HEK293 (cell line): ENCODE measurements at regions not wholly inside any gene's neighbourhood (a gene's known extent, or its start where the extent isn't known, plus 50 kb on each side); places are given as distances from the start of the nearest gene placed in this dataset.

Source experiments
- ATF2 ChIP-seq: fragments of 450-650 bp; formaldehyde crosslinking; IDR thresholded peaks from 2 replicates; pipeline ENCODE4 v1.5.1; 2016; ENCODE audit warnings: missing biosample characterization, missing genetic modification characterization, low read depth
- CTCF ChIP-seq: fragments of 450-650 bp; formaldehyde crosslinking; IDR thresholded peaks from 2 replicates; pipeline ENCODE4 v1.5.1; 2016; ENCODE audit warnings: missing biosample characterization, missing genetic modification characterization
- KLF16 ChIP-seq: fragments of 450-650 bp; formaldehyde crosslinking; IDR thresholded peaks from 2 replicates; pipeline ENCODE4 v1.5.1; 2017; ENCODE audit warnings: missing biosample characterization, missing genetic modification characterization
- SP2 ChIP-seq: fragments of 450-650 bp; formaldehyde crosslinking; IDR thresholded peaks from 2 replicates; pipeline ENCODE4 v1.5.1; 2016; ENCODE audit warnings: missing biosample characterization, missing genetic modification characterization
- TSHZ1 ChIP-seq: fragments of 450-650 bp; formaldehyde crosslinking; IDR thresholded peaks from 2 replicates; pipeline ENCODE4 v1.5.1; 2016; ENCODE audit warnings: missing biosample characterization, missing genetic modification characterization, borderline replicate concordance
- YY1 ChIP-seq: fragments of 450-650 bp; formaldehyde crosslinking; IDR thresholded peaks from 2 replicates; pipeline ENCODE4 v1.5.1; 2018; ENCODE audit warnings: missing biosample characterization, missing genetic modification characterization
- ZBTB26 ChIP-seq: fragments of 450-650 bp; formaldehyde crosslinking; optimal IDR thresholded peaks from 2 replicates; pipeline ENCODE3; 2016; ENCODE audit warnings: missing biosample characterization, mild to moderate bottlenecking, missing genetic modification characterization
- ZNF10 ChIP-seq: fragments of 450-650 bp; formaldehyde crosslinking; IDR thresholded peaks from 2 replicates; pipeline ENCODE4 v1.5.1; 2017; ENCODE audit warnings: missing biosample characterization, missing genetic modification characterization
- ZNF16 ChIP-seq: fragments of 450-650 bp; formaldehyde crosslinking; IDR thresholded peaks from 2 replicates; pipeline ENCODE4 v1.5.1; 2016; ENCODE audit warnings: low read depth, missing biosample characterization, missing genetic modification characterization
- ZNF266 ChIP-seq: fragments of 450-650 bp; formaldehyde crosslinking; IDR thresholded peaks from 2 replicates; pipeline ENCODE4 v1.5.1; 2016; ENCODE audit warnings: missing biosample characterization, missing genetic modification characterization, low read depth
- ZNF335 ChIP-seq: fragments of 450-650 bp; formaldehyde crosslinking; conservative IDR thresholded peaks from 2 replicates; pipeline ENCODE4 v1.5.1; 2016; ENCODE audit warnings: missing biosample characterization, missing genetic modification characterization
- ZNF350 ChIP-seq: fragments of 450-650 bp; formaldehyde crosslinking; IDR thresholded peaks from 2 replicates; pipeline ENCODE4 v1.5.0; 2017; ENCODE audit warnings: missing biosample characterization, mild to moderate bottlenecking, missing genetic modification characterization
- ZNF654 ChIP-seq: fragments of 450-650 bp; formaldehyde crosslinking; IDR thresholded peaks from 2 replicates; pipeline ENCODE4 v1.5.1; 2016; ENCODE audit warnings: low read depth, missing biosample characterization, missing genetic modification characterization
- ZNF76 ChIP-seq: fragments of 450-650 bp; formaldehyde crosslinking; IDR thresholded peaks from 2 replicates; pipeline ENCODE4; 2016; ENCODE audit warnings: low read depth, missing biosample characterization, missing genetic modification characterization, borderline replicate concordance

DNA sequence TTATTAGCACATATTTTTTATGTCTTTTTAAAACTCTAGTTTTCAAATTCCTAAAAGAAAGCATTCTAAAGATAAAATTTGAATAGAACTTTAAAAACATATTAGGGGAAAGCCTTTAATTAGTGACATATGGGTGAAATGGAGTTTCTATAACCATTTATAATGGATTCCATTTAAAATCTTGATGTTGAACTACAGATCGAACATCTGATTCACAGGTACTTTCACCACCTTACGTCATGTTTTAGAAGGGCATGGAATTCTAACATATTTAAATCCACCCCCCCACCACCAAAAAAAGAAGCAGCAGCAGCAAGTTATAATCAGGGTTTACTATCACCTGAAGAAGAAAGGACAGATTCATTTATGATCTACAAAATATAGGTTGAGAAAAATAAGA is 298.4 kb downstream of the SMOC2 start:
- TF ChIP-seq ZNF350 (tag by site-specific recombination) (no peak), ATF2 (tag by site-specific recombination) (no peak), ZNF266 (tag by site-specific recombination) (no peak), ZNF10 (no peak), SP2 (tag by site-specific recombination) (no peak), YY1 (no peak), TSHZ1 (no peak), CTCF (tag by site-specific recombination) (no peak), ZBTB26 (tag by site-specific recombination) (no peak), ZNF76 (no peak), ZNF654 (no peak), ZNF335 (no peak), KLF16 (tag by site-specific recombination) (no peak), ZNF16 (no peak)
